ENCODE measurements at regions not wholly inside any gene's neighbourhood (a gene's known extent, or its start where the extent isn't known, plus 50 kb on each side); places are given as distances from the start of the nearest gene placed in this dataset.

- TF ChIP-seq CTCF (IDR thresholded peaks at IDR 0.05 in 2 of 3, conservative IDR thresholded peaks at IDR 0.05 in 1 of 3; ENCODE audit: insufficient read depth in 2 of 3, low read depth in 1 of 3, low read length in 3 of 3): no peak
- no peak for TF ChIP-seq SAP30 (IDR thresholded peaks at IDR 0.05; ENCODE audit: borderline replicate concordance, insufficient read depth, low read depth, low read length, poor library complexity, severe bottlenecking)
- TF ChIP-seq SMC3 (conservative IDR thresholded peaks at IDR 0.05; ENCODE audit: insufficient read depth, low read depth, low read length): no peak
- no peak for TF ChIP-seq ZFP36 (IDR thresholded peaks at IDR 0.05; ENCODE audit: low read depth, low read length, partially characterized antibody)
- TF ChIP-seq POLR2AphosphoS5 (IDR thresholded peaks at IDR 0.05; ENCODE audit: control insufficient read depth, insufficient read depth, low read depth, low read length): no peak
- TF ChIP-seq GTF2F1 (IDR thresholded peaks at IDR 0.05; ENCODE audit: low read depth, low read length): no peak
Measured at GRCh38 chr1:165124772-165125171, 231.7 kb downstream of the LMX1A start.
